NCI-H748 (cell line): ENCODE measurements at regions not wholly inside any gene's neighbourhood (a gene's known extent, or its start where the extent isn't known, plus 50 kb on each side); places are given as distances from the start of the nearest gene placed in this dataset.
"Not testable (repeated sequence)": the region's sequence is repeated elsewhere in the genome, so short reads cannot be mapped to it uniquely, and the experiment has no call there.

Experiments
- DNase-seq: peaks from one replicate; lab custom pipeline; 2025; ENCODE audit not compliant: unreplicated experiment; lab: John Stamatoyannopoulos, UW

DNA sequence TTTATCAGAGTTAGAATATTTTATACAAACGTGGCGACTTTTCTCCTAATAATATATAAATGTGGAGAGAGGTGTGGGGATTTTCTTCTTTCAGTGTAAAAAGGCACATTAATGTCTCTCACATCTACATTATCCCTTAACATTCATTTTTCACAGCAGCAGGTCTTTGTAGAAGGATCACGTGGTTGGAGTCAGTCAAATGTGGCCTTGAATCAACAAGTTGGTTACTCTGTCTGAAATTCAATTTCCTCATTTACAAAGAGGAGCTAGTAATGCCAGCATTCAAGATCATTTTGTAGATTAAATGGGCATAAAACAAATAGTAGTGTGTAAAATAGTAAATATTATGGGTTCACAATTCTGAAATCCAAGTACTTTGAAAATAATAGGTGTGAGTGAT, 183.1 kb upstream of the SEMA3E start:
- DNase-seq: peak; percentile 3

DNA sequence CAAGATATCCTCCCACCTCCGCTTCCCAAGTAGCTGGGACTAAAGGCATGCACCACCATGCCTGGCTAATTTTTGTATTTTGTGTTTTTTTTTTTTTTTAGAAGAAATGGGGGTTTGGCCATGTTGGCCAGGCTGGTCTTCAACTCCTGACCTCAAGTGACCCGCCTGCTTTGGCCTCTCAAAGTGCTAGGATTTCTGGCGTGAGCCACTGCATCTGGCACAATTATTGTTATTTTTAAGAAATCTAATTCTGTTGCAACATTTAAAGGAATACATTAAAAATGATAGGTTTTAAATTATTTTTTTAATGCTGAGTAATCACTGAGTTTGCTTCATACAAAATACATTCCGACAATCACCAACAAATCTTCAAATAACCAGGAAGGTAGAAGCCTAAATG, 178.1 kb upstream of the SEMA3E start:
- DNase-seq: no peak

DNA sequence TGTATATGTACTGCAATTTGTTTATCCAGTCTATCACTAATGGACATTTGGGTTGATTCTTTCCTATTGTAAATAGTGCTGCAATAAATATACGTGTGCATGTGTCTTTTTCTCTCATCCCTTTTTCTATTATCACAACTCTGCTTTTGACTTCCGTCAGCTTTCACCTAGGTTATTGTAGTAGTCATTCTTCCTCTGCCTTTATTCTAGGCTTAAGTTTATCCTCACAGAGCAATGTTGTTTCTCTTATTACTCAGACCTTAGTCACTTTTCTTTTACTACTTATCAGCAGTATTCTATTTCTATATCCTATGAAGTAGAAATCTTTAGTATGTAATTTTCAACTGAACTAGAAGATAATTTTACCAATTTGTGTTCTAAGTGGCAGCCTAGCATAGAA, 175.3 kb upstream of the SEMA3E start:
- no peak for DNase-seq

DNA sequence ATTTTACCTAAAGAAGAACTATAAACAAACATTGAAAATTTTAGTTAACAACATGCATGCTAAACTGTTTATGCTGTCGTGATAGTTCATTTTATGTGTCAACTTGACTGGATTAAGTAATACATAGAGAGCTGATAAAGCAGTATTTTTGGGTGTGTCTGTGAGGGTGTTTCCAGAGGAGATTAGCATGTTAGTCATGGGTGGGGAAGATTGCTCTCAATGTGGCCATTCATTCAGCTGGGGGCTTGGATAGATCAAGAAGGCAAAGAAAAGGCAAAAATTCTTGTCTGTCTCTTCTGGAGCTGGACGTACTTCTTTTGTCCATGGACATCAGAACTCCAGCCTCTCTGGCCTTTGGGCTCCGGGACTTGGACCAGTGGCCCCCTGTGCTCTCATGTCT, 172.9 kb upstream of the SEMA3E start:
- no peak for DNase-seq

DNA sequence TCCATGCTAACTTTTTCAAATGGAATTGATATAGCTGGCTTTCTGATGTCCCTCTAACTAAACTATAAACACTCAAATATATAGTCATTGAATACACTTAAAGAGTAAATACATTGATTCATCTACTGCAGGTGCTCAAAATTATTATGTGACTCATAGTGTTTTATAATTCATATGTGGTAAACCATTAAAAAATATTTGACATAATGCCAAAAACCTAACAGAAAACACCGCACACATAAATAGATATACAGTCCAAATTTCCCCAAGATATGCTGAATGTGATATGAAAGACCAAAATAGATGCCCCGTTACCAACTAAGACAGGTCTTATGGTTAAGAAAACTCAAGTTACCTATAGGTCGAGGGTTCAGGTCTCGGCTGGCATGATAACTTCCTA, 171.7 kb upstream of the SEMA3E start:
- DNase-seq: no peak

DNA sequence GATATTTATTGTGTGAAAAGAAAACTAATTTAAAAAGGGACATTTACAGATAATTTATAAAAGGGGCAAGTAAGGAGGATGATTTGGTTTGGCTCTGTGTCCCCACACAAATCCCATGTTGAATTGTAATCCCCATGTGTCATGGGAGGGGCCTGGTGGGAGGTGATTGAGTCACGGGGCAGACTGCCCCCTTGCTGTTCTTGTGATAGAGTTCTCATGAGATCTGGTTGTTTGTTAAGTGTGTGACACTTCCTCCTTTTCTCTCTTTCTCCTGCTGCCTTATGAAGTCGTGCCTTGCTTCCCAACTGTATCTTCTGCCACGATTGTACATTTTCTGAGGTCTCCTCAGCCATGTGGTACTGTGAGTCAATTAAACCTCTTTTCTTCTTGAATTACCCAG, 171.0 kb upstream of the SEMA3E start:
- peak; percentile 8 for DNase-seq

DNA sequence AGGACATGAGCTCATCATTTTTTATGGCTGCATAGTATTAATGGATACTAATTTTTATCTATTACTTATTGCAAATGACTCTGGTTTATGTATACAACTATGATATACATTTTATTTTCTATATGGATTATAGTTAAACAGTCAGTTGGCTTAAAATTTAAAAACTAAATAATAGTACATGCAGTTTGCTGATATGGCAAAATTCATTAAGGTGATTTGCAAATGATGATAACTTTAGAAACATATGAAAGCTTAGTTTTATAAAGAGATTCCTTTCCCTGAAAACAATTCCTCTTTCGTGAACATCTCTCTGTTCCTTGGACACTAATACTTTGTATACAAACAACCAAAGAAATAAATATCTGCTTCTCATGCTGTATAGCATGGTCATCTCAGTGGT, 165.5 kb upstream of the SEMA3E start:
- DNase-seq: no peak

DNA sequence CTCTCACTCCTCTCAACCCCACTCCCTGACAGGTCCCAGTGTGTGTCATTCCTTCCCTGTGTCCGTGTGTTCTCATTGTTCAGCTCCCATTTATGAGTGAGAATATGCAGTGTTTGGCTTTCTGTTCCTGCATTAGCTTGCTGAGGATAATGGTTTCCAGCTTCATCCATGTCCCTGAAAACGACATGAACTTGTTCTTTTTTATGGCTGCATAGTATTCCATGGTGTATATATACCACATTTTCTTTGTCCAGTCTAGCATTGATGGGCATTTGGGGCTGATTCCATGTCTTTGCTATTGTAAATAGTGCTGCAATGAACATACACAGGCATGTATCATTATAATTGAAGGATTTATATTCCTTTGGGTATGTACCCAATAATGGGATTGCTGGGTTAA, 163.6 kb upstream of the SEMA3E start:
- not testable (repeated sequence) for DNase-seq

DNA sequence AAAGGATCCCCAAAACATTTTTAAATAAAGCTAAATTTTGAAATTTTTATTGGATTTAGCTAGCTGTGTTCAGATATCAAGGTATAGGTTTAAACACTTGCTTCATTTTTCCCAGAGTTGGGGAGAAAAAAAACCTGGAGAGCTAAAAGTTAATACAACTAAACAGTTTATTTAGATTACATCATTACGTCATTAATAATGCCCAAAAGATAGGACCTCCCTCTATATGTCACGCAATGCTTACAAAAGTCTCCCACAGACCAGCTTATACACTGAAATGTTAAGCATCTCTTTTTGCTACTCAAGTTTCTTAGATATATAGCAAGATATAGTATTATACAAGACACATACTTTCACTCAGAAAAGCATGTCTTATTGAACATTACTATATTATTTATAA, 160.0 kb upstream of the SEMA3E start:
- DNase-seq: no peak

DNA sequence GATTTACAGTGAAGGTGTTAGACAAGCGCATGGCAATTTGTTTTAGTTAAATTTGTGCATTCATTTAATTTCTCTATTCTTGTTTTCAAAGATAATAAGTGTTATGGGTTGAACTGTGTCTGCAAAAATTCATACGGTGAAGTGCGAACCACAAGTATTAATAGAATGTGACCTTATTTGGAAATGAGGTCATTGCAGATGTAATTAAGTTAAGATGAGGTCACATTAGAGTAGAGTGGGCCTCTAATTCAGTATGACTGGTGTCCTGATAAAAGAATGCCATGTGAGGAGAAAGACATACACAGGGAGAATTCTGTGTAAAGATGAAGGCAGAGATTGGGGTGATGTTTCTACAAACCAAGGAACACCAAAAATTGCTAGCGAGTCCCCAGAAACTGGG, 158.8 kb upstream of the SEMA3E start:
- no peak for DNase-seq

DNA sequence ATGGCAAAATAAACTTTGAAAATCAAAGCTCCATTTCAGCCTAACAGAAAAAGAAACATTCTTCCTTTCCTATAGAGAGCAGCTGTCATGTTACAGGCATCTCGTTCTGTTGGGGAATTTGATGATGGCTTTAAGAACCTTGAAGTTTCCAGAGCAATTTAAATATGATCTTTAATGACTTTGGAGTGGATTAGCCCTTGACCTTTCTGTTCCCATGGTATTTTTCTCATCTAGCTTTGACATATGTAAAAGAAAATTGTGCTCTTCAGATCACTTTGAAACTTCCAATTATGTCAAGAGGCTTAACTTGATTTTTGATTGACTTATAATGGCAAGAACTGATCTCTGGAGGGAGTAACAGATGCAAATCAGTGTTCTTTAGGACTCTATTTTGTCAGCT, 157.6 kb upstream of the SEMA3E start:
- DNase-seq: no peak

DNA sequence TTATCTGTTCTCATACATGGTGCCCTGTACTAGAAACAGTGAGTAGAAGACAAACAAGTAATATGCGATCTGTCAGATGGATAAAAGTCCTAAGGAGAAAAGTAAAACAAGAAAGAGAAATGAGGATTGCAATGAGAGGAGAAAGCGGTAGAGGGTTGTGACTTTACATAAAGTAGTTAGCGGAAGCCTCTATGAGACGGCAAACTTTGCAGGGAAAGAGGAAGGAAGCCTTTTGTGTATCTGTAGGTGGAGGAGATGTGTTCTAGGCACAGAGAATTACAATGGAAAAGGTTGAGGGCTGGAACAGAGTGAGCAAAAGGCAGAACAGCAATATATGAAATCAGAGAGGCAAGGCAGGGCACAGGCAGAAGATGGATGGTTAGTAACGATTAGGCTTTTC, 150.4 kb upstream of the SEMA3E start:
- no peak for DNase-seq

DNA sequence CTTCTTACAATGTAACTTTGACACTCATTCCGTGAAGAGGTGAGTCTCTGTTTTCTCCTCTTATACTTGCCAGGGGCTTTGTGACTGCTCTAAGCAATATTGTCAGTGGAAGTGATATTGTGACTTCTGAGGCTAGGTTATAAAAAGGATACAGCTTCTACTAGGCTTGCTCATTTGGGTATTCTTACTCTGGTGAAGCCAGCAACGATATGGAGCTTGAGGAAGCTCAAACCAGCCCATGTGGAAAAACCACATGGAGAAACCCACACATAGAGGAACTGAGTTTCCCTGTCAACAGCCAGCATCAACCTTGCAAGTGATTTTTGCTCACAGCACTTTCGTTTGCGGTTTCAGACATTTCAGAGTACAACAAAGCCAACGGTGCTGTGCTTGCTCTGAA, 149.6 kb upstream of the SEMA3E start:
- no peak for DNase-seq

DNA sequence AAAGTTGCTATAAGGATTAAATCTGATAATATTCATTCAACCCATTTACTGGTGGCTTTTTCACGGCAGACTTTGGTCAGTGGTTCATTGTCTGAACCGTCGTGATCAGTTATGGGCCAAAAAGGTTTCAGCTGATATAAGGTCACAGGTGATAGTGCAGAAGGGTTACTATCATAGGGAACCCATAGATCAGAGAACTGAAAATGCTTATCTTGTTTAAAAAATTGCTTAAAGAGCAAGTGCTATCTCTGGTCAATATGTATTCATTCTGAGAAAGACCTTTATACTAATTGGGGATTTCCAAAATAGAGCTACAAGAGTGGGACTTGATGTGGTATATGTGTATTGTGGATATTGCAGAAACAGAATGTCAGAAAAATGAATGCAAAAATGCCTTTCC, 147.8 kb upstream of the SEMA3E start:
- no peak for DNase-seq

DNA sequence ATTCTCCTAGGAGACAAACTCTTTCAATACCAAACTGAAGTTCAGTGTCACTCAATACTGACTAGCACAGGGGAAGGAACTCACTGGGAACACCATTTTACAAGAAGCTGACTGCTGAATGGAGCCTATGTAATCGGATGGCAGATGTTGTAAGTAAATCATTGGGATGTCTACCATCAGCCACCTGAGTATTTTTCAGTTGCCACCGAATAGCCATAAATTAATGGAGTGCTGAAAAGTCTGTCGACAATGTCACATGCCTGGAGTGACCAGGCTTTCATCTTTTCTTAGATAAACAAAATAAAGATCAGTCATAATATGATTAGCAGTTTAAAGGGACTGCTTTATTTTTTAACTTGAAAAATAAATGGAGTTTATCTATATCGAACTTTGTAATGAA, 145.9 kb upstream of the SEMA3E start:
- DNase-seq: no peak

DNA sequence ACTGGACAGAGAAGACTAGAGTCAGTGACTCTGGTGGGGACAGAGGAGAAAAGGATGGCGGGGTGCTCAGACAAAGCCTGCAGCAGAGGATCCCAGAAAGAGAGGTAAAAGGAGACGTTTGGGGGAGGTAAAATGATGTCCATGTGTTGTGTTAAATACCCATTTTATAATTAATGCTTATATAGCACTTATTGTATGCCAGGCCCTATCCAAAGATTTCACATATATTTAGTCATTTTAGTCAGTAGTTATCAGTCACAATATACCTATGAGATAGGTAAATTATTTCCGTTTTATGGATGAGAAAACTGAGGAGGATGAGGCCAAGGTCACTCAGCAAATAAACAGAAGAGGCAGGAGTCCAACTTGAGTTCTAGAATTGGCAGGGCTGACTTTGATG, 144.6 kb upstream of the SEMA3E start:
- no peak for DNase-seq

DNA sequence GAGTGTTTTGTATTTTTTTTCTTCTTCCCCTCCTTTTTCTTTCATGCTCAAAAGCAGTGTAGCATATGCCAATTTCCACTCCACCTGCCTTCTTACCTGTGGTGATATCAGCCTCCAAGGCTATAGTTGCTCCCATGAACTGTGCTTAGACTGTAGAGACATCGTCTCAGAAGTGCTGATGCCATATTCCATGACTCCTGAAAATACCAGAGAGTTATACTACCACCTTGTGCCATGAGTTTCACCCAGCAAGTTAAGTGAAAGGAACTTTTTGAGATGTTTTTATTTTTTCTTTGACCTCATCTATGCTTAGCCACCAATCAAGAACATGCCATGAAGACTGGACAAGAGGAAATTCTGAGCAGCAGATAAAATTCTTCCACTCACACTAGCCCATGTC, 142.8 kb upstream of the SEMA3E start:
- DNase-seq: no peak

DNA sequence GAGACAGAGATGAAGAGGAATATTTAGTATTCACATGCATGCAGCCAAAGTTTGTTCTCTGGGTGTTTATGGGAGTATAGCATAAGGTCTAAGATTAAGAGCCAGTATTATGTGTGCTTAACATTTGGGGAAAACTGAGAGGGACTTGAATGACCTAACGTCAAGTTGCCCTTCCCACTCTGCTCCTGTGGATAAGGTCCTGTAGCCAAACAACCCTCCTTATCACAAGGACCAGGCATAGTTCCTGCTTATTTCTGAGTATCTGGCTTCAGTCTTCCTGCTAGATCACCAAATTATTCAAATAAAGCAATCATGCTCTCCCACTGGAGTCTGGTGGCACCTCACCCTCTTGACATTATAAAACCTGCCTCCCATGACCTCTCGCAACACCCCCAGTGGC, 137.9 kb upstream of the SEMA3E start:
- DNase-seq: no peak

DNA sequence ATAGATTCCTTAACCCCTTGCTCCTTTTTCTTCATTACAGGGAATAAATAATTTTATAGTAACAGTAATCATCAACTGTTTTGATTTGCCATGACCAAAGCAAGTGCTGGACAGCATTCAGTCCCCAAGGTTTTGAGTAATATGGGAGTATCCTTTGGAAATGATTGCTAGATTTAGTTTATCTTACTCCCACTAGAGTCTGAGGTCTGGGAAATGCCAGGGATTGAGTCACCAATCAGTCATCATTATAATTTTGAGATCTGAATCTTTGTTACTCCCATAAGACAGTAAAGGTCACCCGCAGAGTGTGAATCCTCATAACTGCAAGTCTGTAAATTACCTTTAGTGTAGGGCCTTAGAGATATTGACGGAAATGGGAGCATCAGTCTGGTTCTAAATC, 133.7 kb upstream of the SEMA3E start:
- DNase-seq: no peak

DNA sequence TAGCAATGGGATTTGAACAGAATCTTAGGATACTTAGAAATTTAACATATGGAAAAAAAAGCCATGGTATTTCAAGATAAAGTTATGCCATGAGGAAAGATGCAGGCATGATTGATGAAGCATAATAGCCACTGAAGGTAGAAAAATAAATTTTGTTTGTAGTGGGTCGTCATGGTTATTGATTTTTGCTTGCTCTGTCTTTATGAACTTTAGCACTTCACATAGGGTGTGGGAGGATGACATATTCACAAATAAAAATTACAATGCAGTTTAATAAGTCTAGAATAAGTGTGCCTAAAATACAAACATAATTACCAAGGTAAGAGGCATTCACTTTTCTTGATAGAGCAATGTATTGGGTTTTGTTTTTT, 129.1 kb upstream of the SEMA3E start:
- peak; percentile 15 for DNase-seq

DNA sequence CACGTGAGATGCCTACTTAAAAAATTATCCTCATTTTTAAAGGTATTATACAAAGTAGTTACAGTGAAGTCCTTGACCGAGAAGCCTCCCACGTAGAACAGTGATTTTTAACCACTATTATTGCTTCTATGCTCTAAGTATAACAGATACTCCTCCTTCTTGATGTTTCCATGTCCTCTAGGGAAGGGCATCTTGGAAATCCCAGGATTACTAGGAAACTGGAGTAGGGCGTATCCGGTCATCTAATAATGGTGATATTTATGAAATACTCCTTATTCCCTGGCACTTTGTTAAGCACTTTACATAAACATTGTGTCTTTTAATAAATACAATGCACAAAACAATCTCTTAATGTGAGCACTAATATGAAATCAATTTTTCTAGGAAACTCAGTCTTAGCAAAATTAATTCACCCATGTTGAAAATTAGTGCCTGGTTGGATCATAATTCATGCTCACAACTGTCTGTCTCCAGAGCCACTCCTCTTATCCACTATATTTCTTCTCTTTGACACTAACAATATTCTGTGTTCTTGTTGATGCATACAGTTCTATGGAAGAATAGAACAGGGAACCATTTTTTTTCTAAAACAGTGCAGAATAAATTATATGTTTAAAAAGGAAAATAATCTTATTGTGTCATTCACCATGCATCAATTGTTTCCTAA, 128.6 kb upstream of the SEMA3E start:
- DNase-seq: no peak

DNA sequence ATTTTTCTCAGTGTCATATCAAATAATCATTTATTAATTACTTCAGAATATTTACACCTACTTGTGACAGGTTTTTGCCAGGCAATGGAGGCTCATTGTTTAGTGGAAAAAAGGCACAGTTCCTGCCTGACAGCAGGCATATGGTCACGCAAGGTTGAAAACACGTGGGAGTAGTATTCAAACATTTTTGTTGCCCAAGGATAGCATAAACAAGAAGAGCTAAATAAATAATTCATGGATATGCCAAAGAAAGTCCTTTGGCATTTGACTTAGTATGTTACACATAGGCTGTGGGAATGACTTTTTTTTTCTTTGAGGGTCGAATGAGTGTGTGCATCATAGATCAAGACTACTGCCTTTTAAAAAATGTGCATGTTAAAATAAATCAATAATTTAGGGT, 120.5 kb upstream of the SEMA3E start:
- DNase-seq: no peak

DNA sequence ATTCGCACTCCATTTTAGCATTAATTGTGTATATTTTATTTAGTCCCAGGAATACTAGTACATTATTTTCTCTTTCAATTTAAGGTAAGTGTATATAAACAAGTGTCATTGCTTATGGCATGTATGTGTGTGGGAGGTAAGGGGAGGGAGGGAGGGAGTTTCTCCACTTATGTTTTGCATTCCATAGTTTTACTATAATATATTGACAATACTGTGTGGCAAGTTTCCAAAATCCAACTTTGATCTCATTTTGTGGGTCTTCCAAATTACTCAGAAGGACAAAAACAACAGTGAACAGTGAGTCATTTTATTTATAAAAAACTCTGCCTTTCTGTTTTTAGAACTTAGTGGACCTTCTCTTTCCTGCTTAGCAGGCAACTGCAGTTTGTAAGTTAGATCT, 102.3 kb upstream of the SEMA3E start:
- no peak for DNase-seq

DNA sequence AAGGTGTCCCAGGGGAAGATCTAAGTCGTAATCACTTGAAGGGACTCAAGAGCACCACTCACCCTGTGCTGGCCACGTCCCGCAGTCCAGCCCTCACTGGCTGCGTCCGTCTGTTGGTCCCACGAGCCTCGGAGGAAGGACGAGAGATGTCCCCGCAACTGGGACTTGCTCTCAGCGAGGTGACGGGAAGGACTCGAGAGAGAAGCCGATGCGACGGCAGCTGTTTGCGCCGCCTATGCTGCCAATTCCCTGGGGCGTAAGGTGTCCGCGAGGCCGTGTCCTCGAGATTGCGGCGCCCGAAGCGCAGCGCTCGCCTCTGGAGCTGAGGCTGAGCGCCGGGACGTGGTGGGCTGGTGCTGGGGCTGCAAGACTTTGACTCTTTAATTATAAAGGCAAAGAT, 100.6 kb upstream of the SEMA3E start:
- no peak for DNase-seq
